WERI-Rb-1 (cell line): ENCODE measurements at regions not wholly inside any gene's neighbourhood (a gene's known extent, or its start where the extent isn't known, plus 50 kb on each side); places are given as distances from the start of the nearest gene placed in this dataset.

ENCODE experiments used
- DNase-seq: peaks from one replicate; pipeline ENCODE4 v3.0.0-alpha.2; 2020
- H3K27ac ChIP-seq: fragments of 250-450 bp; sonication (Bioruptor Pico); 2 replicates; pipeline ENCODE4 v1.5.1; 2020; ENCODE audit warnings: mild to moderate bottlenecking, moderate library complexity
- H3K27me3 ChIP-seq: fragments of 250-450 bp; sonication (Bioruptor Pico); 2 replicates; pipeline ENCODE4 v1.5.1; 2021; ENCODE audit warnings: mild to moderate bottlenecking, low read depth, moderate library complexity; ENCODE audit not compliant: insufficient read depth, severe bottlenecking
- H3K36me3 ChIP-seq: fragments of 250-450 bp; sonication (Bioruptor Pico); 2 replicates; pipeline ENCODE4 v1.5.1; 2020; ENCODE audit warnings: mild to moderate bottlenecking, moderate library complexity
- H3K4me3 ChIP-seq: 2 replicates; pipeline ENCODE4 v1.5.1; 2011; ENCODE audit warnings: low read depth, mild to moderate bottlenecking, control low read depth, low read length
- H3K9me3 ChIP-seq: fragments of 250-450 bp; sonication (Bioruptor Pico); 2 replicates; pipeline ENCODE4 v1.5.1; 2021; ENCODE audit warnings: mild to moderate bottlenecking, moderate library complexity; ENCODE audit not compliant: severe bottlenecking
- TF ChIP-seq, protein P1 (sequence below): IDR thresholded peaks from 2 replicates; pipeline ENCODE4 v1.5.1; 2011; ENCODE audit warnings: low read depth, mild to moderate bottlenecking, control low read depth, inconsistent platforms, low read length

DNA sequence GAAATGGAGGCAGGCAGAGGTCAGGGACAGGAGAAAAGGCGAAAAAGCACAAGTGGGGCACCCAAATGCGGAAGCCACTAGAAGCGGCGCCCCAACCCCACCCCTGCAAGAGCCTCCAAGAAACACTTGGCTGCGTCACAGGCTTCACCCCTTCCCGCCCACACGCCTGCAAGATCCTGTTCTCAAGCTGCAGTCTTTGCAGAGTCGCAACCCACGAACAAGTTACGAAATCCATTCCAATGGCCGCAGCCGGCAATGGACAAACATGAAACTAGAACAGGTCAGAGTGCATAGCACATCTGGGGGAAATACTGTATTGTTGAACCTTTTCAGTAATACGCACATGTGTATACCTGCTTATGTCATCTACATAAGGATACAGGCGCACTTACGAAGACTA is 103.6 kb downstream of the PSMG1 start:
- H3K9me3 ChIP-seq, result no peaks in the 10 kb centered on the region
- no peak for DNase-seq
- no peak overlapping the region for H3K27ac ChIP-seq

DNA sequence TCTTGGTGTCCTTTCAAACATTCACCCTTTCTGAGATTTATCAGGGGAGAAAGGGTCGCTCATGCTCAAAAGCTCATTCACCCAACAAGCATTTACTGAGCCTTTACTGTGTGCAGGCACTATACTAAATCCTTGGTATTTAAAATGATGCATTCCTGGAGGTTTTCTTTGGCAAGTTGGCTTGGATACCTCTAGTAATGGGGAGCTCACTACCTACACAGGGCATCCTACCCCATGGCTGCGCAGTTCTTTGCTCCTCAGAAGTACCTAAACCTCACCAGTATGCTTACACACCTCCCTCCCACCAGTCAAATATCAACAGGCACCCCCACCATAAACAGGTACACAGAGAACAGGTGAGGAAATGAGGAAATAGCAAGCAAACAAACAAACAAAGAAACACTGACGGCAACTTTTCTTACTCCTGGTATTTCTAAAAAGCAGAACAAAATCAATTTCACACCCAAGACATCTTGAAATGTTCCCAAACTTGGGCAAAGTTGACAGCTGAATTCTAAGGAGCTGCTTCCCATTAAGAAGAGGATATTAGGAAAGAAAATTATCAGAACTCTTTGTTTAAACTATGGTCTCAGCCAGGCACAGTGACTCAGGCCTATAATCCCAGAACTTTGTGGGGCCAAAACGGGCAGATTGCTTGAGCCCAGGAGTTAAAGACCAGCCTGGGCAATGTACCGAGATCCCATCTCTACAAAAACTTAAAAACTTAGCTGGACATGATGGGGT is 104.8 kb downstream of the PSMG1 start:
- no peaks in the 10 kb centered on the region for H3K27me3 ChIP-seq
- TF ChIP-seq, protein P1, sequence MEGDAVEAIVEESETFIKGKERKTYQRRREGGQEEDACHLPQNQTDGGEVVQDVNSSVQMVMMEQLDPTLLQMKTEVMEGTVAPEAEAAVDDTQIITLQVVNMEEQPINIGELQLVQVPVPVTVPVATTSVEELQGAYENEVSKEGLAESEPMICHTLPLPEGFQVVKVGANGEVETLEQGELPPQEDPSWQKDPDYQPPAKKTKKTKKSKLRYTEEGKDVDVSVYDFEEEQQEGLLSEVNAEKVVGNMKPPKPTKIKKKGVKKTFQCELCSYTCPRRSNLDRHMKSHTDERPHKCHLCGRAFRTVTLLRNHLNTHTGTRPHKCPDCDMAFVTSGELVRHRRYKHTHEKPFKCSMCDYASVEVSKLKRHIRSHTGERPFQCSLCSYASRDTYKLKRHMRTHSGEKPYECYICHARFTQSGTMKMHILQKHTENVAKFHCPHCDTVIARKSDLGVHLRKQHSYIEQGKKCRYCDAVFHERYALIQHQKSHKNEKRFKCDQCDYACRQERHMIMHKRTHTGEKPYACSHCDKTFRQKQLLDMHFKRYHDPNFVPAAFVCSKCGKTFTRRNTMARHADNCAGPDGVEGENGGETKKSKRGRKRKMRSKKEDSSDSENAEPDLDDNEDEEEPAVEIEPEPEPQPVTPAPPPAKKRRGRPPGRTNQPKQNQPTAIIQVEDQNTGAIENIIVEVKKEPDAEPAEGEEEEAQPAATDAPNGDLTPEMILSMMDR, result no peak
- no peaks in the 10 kb centered on the region for H3K36me3 ChIP-seq
- no peak for DNase-seq
- H3K4me3 ChIP-seq, result no peak overlapping the region
- no peak overlapping the region for H3K27ac ChIP-seq
- H3K9me3 ChIP-seq, result no peaks in the 10 kb centered on the region

More for the DNA sequence above, 103.6 kb downstream of the PSMG1 start:
- no peaks in the 10 kb centered on the region for H3K27me3 ChIP-seq
- TF ChIP-seq, protein P1, result no peak
- H3K36me3 ChIP-seq, result no peaks in the 10 kb centered on the region
- no peak overlapping the region for H3K4me3 ChIP-seq

DNA sequence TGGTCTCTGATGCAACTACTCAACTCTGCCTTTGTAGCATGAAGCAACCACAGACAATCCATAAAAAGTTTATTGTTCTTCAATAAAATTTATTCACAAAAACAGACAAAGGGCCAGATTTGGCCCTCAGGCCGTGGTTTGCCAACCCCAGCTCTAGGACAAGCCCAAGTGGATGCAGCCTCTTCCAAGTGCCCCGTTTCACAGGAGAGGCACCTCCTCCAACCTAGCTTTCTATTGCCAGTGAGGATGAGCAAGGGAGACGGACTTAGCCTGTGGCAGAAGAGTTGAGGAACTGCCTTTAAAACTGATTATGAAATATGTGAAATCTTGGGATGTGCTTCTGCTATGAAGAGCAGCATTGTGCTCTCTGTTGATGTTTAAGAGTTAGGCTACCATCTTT is 105.4 kb downstream of the PSMG1 start:
- H3K27ac ChIP-seq, result no peak overlapping the region
- TF ChIP-seq, protein P1, result no peak
- DNase-seq, result no peak
- no peaks in the 10 kb centered on the region for H3K9me3 ChIP-seq
- H3K4me3 ChIP-seq, result no peak overlapping the region
- H3K36me3 ChIP-seq, result no peaks in the 10 kb centered on the region
- no peaks in the 10 kb centered on the region for H3K27me3 ChIP-seq

DNA sequence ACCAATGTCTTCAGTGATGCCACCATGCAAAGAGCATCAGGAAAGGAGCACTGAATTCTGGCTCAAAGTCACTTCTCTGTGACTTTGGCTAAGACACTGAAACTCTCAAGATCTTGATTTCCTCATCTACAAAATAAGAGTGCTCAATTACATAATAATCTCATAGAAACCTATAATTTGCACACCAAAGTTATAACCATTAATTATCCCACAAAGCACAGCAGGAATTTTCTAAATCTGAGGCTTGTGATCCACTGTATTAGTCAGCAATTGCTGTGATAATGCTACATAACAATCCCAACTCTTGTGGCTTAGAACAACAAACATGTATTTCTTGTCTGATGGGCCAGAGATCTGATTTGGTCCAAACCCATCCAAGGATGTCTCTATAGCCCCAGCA is 108.7 kb downstream of the PSMG1 start:
- TF ChIP-seq, protein P1, result no peak
- Histone ChIP-seq H3K9me3 (no peaks in the 10 kb centered on the region), H3K36me3 (no peaks in the 10 kb centered on the region), H3K27ac (no peak overlapping the region), H3K4me3 (no peak overlapping the region), H3K27me3 (no peaks in the 10 kb centered on the region)
- DNase-seq, result no peak

DNA sequence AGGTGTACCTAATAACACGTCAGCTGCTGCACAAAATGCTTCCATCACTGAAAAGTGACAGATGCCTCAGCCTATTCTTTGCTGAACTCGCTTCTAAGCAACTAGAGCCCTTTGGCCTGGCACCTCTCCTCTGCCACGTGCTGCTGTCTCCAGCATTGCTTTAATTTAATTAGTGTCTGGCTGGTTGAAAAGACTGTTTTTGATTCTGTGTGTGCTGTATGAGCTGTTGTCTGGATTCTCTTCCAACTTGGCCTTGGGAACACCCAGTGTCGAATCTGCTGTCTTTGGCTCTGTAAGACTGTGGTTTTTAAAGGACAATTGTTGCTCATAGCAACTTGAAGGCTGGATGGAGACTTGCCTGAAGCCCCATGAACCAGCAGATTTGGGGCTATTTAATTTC is 109.5 kb downstream of the PSMG1 start:
- Histone ChIP-seq H3K27me3 (no peaks in the 10 kb centered on the region), H3K9me3 (no peaks in the 10 kb centered on the region), H3K36me3 (no peaks in the 10 kb centered on the region), H3K4me3 (no peak overlapping the region), H3K27ac (no peak overlapping the region)
- TF ChIP-seq, protein P1, result no peak
- DNase-seq, result no peak

DNA sequence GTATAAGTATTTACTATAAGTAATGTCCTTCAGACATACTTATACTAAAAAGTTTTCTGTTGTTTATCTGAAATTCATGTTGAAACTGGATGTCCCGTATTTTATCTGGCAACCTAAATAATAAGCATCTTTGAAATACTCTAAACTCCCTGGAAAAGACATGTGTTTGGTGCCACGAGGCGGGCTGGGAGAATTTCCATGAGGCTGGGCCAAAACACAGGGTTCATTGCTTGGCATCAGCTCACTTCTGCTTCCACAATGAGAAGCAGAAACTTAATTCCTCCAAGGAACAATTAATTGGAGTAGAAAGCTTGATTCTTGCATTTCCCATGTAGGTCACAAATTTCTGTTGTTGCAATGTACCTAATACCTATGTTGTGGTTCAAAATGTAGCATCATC is 110.2 kb downstream of the PSMG1 start:
- TF ChIP-seq, protein P1, result no peak
- no peak overlapping the region for H3K4me3 ChIP-seq
- no peaks in the 10 kb centered on the region for H3K27me3 ChIP-seq
- no peak for DNase-seq
- no peaks in the 10 kb centered on the region for H3K36me3 ChIP-seq
- no peaks in the 10 kb centered on the region for H3K9me3 ChIP-seq
- no peak overlapping the region for H3K27ac ChIP-seq
